ENCODE measurements at regions not wholly inside any gene's neighbourhood (a gene's known extent, or its start where the extent isn't known, plus 50 kb on each side); places are given as distances from the start of the nearest gene placed in this dataset.
"Not testable (repeated sequence)": the region's sequence is repeated elsewhere in the genome, so short reads cannot be mapped to it uniquely, and the experiment has no call there.

DNA sequence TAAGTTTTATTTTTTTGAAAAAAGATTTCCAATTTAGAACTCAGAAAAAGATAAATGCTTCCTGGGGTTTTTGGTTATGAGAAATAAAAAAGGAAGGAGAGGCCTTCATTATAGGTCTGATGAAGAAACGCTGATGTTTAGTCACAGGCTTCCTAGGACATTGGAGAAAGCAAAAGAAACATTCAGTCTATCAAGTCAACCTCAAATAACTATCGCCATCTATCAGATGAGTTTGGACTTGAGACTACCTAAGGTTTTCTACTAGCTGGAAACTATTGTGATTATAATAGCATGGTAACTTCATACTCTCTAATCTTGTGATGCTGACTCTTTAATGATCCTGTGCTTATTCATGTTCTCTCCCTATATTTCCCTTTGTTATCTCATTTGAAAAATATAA lies 171.3 kb downstream of the TPBG start:
- no peak overlapping the region for H3K4me2 ChIP-seq
- FAIRE-seq, result no peak
- no peak for ATAC-seq
- POLR2A ChIA-PET, result no interaction called here
- TF ChIP-seq, protein P1, sequence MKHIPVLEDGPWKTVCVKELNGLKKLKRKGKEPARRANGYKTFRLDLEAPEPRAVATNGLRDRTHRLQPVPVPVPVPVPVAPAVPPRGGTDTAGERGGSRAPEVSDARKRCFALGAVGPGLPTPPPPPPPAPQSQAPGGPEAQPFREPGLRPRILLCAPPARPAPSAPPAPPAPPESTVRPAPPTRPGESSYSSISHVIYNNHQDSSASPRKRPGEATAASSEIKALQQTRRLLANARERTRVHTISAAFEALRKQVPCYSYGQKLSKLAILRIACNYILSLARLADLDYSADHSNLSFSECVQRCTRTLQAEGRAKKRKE (CRISPR knock-in tag; IDR thresholded peaks at IDR 0.05; ENCODE audit: low read depth), result no peak
- 0 out of 5 replicates have a peak, but pooled peaks of 1 of the 2 experiments have one; percentile 10 for TF ChIP-seq RAD21 (conservative IDR thresholded peaks at IDR 0.05 in 1 of 2, IDR thresholded peaks at IDR 0.05 in 1 of 2)
- H3K9me3 ChIP-seq, result no peaks in the 10 kb centered on the region
- H3K4me3 ChIP-seq, result no peak overlapping the region
- 73% methylated on average over 2 of the region's 2 CpGs for WGBS (ENCODE audit: missing lambda C conversion rate)
- CTCF ChIA-PET, result interaction anchor here (1.7 kb wide), 1 partner anchor 170 kb away, joined by 3 read pairs; no protein-coding TSS in a partner anchor
- DNase-seq (ENCODE audit: low read depth in 1 of 2, low spot score in 1 of 2), result peak in 1 of 2 experiments; percentile 1
- peaks cover 4% of the 10 kb centered on the region; the same call in 1 of the 3 replicates for H3K4me1 ChIP-seq
- no peak overlapping the region for H3K27ac ChIP-seq

DNA sequence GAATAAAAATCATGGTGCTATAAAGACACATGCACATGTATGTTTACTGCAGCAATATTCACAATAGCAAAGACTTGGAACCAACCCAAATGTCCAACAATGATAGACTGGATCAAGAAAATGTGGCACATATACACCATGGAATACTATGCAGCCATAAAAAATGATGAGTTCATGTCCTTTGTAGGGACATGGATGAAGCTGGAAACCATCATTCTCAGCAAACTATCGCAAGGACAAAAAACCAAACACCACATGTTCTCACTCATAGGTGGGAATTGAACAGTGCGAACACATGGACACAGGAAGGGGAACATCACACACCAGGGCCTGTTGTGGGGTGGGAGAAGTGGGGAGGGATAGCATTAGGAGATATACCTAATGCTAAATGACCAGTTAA lies 185.9 kb downstream of the TPBG start:
- H3K4me1 ChIP-seq; FAIRE-seq; H3K4me2 ChIP-seq; ATAC-seq; POLR2A ChIA-PET; CTCF ChIA-PET; DNase-seq (ENCODE audit: low read depth in 1 of 2, low spot score in 1 of 2); H3K27ac ChIP-seq; H3K9me3 ChIP-seq; H3K4me3 ChIP-seq: not testable (repeated sequence)
- 25% methylated on average over 2 of the region's 2 CpGs for WGBS (ENCODE audit: missing lambda C conversion rate)

DNA sequence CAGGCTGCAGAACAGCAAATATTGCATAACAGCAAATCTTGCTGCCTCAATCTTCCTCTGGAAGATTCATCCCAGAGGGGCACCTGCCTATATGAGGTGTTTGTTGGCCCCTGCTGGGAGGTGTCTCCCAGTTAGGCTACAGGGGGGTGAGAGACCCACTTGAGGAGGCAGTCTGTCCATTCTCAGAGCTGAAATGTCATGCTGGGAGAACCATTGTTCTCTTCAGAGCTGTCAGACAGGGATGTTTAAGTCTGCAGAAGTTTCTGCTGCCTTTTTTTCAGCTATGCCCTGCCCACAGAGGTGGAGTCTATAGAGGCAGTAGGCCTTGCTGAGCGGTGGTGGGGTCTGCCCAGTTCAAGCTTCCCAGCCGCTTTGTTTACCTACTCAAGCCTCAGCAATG lies 187.7 kb downstream of the TPBG start:
- ATAC-seq; DNase-seq (ENCODE audit: low read depth in 1 of 2, low spot score in 1 of 2); CTCF ChIA-PET; H3K27ac ChIP-seq; POLR2A ChIA-PET; H3K9me3 ChIP-seq; H3K4me2 ChIP-seq; H3K4me1 ChIP-seq; FAIRE-seq; H3K4me3 ChIP-seq: not testable (repeated sequence)
- WGBS (ENCODE audit: missing lambda C conversion rate), result no CpG with 5 or more reads among the region's 2 CpGs

DNA sequence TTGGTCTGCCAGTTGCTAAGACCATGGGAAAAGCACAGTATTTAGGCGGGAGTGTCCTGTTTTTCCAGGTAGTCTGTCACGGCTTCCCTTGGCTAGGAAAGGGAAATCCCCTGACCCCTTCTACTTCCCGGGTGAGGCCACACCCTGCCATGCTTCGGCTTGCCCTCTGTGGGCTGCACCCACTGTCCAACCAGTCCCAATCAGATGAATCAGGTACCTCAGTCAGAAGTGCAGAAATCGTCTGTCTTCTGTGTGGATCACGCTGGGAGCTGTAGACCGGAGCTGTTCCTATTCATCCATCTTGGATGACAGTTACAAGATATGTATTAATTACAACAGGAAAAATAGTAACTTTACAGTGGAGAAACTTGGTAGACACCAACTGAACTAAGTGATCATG lies 188.2 kb downstream of the TPBG start:
- no peak overlapping the region for H3K4me2 ChIP-seq
- H3K9me3 ChIP-seq, result no peaks in the 10 kb centered on the region
- H3K27ac ChIP-seq, result no peak overlapping the region
- TF ChIP-seq SREBF2 (IDR thresholded peaks at IDR 0.05) (no peak), CHD2 (IDR thresholded peaks at IDR 0.05; ENCODE audit: low read length, partially characterized antibody) (no peak), JUNB (IDR thresholded peaks at IDR 0.05) (no peak)
- POLR2A ChIA-PET, result no interaction called here
- DNase-seq (ENCODE audit: low read depth in 1 of 2, low spot score in 1 of 2) (no peak), FAIRE-seq (no peak), ATAC-seq (no peak)
- WGBS (ENCODE audit: missing lambda C conversion rate), result 63% methylated on average over 6 of the region's 7 CpGs
- CTCF ChIA-PET, result no interaction called here
- no peaks in the 10 kb centered on the region for H3K4me1 ChIP-seq
- H3K4me3 ChIP-seq, result no peak overlapping the region

DNA sequence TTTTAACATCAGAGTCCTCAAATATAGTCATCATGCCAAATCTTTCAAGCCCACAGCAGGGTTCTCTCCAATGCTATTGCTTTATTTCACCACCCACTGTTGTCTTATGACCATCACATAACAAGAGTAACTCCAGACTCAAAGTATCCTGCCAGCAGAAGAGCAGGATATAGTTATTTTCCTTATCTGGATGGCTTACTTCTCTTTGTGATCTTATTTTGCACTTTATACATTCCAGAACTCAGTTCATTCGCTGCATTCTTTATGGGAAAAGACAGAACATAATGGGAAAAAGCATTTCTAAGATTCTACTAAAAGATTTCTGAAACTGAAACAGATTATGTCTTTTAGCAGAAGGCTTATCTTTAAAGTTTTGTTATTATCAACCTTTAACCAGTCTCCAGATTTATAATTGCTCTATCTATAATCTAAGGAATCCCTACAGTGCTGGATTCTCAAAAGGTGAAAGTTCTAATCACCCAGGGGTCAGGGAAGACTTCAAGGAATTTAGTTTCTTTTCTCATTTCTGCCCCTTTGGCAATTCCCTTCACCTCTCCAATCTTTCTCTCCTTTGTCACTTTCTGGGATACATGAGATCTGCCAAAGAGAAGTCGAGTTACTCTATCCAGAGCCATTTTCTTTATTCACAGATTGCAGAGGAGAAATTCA lies 190.4 kb downstream of the TPBG start:
- WGBS (ENCODE audit: missing lambda C conversion rate), result 30% methylated on average over 2 of the region's 2 CpGs
- TF ChIP-seq HOXA7 (CRISPR knock-in tag; IDR thresholded peaks at IDR 0.05) (no peak), KDM5A (IDR thresholded peaks at IDR 0.05) (no peak), ZSCAN20 (CRISPR knock-in tag; IDR thresholded peaks at IDR 0.05) (no peak), FOXS1 (CRISPR knock-in tag; IDR thresholded peaks at IDR 0.05) (no peak), MYC (IDR thresholded peaks at IDR 0.05; ENCODE audit: borderline replicate concordance, low read length) (no peak), RAD21 (conservative IDR thresholded peaks at IDR 0.05 in 1 of 2, IDR thresholded peaks at IDR 0.05 in 1 of 2) (no peak), SMC3 (IDR thresholded peaks at IDR 0.05) (no peak), TFCP2L1 (CRISPR knock-in tag; IDR thresholded peaks at IDR 0.05) (no peak), MAFK (IDR thresholded peaks at IDR 0.05; ENCODE audit: partially characterized antibody) (no peak)
- TF ChIP-seq, protein P2, sequence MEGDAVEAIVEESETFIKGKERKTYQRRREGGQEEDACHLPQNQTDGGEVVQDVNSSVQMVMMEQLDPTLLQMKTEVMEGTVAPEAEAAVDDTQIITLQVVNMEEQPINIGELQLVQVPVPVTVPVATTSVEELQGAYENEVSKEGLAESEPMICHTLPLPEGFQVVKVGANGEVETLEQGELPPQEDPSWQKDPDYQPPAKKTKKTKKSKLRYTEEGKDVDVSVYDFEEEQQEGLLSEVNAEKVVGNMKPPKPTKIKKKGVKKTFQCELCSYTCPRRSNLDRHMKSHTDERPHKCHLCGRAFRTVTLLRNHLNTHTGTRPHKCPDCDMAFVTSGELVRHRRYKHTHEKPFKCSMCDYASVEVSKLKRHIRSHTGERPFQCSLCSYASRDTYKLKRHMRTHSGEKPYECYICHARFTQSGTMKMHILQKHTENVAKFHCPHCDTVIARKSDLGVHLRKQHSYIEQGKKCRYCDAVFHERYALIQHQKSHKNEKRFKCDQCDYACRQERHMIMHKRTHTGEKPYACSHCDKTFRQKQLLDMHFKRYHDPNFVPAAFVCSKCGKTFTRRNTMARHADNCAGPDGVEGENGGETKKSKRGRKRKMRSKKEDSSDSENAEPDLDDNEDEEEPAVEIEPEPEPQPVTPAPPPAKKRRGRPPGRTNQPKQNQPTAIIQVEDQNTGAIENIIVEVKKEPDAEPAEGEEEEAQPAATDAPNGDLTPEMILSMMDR (IDR thresholded peaks at IDR 0.05), result no peak
- TF ChIP-seq, protein P3, sequence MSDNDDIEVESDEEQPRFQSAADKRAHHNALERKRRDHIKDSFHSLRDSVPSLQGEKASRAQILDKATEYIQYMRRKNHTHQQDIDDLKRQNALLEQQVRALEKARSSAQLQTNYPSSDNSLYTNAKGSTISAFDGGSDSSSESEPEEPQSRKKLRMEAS (IDR thresholded peaks at IDR 0.05), result no peak
- TF ChIP-seq, protein P1 (CRISPR knock-in tag; IDR thresholded peaks at IDR 0.05; ENCODE audit: low read depth), result no peak
- TF ChIP-seq, protein P4, sequence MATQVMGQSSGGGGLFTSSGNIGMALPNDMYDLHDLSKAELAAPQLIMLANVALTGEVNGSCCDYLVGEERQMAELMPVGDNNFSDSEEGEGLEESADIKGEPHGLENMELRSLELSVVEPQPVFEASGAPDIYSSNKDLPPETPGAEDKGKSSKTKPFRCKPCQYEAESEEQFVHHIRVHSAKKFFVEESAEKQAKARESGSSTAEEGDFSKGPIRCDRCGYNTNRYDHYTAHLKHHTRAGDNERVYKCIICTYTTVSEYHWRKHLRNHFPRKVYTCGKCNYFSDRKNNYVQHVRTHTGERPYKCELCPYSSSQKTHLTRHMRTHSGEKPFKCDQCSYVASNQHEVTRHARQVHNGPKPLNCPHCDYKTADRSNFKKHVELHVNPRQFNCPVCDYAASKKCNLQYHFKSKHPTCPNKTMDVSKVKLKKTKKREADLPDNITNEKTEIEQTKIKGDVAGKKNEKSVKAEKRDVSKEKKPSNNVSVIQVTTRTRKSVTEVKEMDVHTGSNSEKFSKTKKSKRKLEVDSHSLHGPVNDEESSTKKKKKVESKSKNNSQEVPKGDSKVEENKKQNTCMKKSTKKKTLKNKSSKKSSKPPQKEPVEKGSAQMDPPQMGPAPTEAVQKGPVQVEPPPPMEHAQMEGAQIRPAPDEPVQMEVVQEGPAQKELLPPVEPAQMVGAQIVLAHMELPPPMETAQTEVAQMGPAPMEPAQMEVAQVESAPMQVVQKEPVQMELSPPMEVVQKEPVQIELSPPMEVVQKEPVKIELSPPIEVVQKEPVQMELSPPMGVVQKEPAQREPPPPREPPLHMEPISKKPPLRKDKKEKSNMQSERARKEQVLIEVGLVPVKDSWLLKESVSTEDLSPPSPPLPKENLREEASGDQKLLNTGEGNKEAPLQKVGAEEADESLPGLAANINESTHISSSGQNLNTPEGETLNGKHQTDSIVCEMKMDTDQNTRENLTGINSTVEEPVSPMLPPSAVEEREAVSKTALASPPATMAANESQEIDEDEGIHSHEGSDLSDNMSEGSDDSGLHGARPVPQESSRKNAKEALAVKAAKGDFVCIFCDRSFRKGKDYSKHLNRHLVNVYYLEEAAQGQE (IDR thresholded peaks at IDR 0.05), result no peak
- TF ChIP-seq, protein P5, sequence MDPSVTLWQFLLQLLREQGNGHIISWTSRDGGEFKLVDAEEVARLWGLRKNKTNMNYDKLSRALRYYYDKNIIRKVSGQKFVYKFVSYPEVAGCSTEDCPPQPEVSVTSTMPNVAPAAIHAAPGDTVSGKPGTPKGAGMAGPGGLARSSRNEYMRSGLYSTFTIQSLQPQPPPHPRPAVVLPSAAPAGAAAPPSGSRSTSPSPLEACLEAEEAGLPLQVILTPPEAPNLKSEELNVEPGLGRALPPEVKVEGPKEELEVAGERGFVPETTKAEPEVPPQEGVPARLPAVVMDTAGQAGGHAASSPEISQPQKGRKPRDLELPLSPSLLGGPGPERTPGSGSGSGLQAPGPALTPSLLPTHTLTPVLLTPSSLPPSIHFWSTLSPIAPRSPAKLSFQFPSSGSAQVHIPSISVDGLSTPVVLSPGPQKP (IDR thresholded peaks at IDR 0.05; ENCODE audit: low read depth, low read length), result no peak
- H3K4me3 ChIP-seq, result no peak overlapping the region
- ATAC-seq (no peak), DNase-seq (ENCODE audit: low read depth in 1 of 2, low spot score in 1 of 2) (no peak), FAIRE-seq (no peak)
- no peak overlapping the region for H3K4me2 ChIP-seq
- no peaks in the 10 kb centered on the region for H3K9me3 ChIP-seq
- ChIA-PET CTCF (no interaction called here), POLR2A (no interaction called here)
- no peaks in the 10 kb centered on the region for H3K4me1 ChIP-seq
- no peak overlapping the region for H3K27ac ChIP-seq
